PC-3 (cell line): ENCODE measurements at regions not wholly inside any gene's neighbourhood (a gene's known extent, or its start where the extent isn't known, plus 50 kb on each side); places are given as distances from the start of the nearest gene placed in this dataset.

Experiments
- EZH2phosphoT487 ChIP-seq: fragments of 300-600 bp; sonication (generic); IDR thresholded peaks from 2 replicates; pipeline ENCODE4 v1.6.1; 2018; ENCODE audit warnings: mild to moderate bottlenecking, antibody characterized with exemption, low read length, borderline replicate concordance
- TF ChIP-seq, protein P1 (sequence below): fragments of 300-600 bp; sonication (generic); conservative IDR thresholded peaks from 2 replicates; pipeline ENCODE4 v1.5.1; 2017; ENCODE audit warnings: antibody characterized with exemption, low read depth, mild to moderate bottlenecking, low read length

DNA sequence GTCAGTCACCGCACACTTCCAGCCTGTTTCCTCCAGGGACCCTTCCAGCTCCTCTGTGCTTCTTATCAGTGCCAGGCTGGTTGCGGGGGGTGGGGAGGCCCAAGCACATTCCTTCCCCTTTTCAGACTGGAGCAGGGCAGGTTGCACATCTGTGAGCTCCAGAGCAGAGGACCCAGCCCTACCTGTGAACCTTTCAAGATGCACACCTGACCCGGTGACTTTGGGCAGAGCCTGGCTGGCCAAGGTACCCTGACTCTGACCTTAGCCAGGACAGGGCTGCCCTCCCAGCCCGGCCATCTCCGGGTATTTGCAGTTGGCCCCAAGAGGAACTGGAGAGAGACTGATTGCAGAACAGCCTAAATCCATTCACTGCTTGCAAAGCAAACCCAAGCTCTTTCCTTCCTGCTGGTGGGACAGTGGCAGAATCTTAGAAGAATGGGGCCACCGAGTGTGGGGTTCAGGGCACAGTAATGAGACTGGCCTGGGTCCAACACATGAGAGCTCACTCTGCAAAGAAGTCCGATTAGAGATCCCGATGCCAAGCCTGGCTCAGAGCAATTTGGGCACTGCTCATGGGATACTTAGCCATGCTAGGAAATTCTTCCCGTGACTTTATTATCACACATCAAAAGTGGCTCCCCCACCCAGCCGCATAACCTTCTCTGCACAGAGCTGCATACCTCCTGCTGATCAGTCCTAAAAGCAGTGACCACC, 64.7 kb upstream of the CCND1 start:
- no peak for TF ChIP-seq EZH2phosphoT487
- TF ChIP-seq, protein P1, sequence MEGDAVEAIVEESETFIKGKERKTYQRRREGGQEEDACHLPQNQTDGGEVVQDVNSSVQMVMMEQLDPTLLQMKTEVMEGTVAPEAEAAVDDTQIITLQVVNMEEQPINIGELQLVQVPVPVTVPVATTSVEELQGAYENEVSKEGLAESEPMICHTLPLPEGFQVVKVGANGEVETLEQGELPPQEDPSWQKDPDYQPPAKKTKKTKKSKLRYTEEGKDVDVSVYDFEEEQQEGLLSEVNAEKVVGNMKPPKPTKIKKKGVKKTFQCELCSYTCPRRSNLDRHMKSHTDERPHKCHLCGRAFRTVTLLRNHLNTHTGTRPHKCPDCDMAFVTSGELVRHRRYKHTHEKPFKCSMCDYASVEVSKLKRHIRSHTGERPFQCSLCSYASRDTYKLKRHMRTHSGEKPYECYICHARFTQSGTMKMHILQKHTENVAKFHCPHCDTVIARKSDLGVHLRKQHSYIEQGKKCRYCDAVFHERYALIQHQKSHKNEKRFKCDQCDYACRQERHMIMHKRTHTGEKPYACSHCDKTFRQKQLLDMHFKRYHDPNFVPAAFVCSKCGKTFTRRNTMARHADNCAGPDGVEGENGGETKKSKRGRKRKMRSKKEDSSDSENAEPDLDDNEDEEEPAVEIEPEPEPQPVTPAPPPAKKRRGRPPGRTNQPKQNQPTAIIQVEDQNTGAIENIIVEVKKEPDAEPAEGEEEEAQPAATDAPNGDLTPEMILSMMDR = no peak
